ES-I3 (cell line): ENCODE measurements at regions not wholly inside any gene's neighbourhood (a gene's known extent, or its start where the extent isn't known, plus 50 kb on each side); places are given as distances from the start of the nearest gene placed in this dataset.

ENCODE experiments used
- H3K36me3 ChIP-seq: 2 replicates; pipeline ENCODE4 v1.6.1; 2013; ENCODE audit warnings: mild to moderate bottlenecking, low read length, control low read depth, moderate library complexity; ENCODE audit not compliant: insufficient read depth
- H3K4me1 ChIP-seq: 2 replicates; pipeline ENCODE4 v1.6.1; 2013; ENCODE audit warnings: mild to moderate bottlenecking, control low read depth, low read length; ENCODE audit not compliant: insufficient read depth
- H3K9ac ChIP-seq: 2 replicates; pipeline ENCODE4 v1.6.1; 2013; ENCODE audit warnings: low read depth, mild to moderate bottlenecking, low read length, moderate library complexity
- H3K9me3 ChIP-seq: 2 replicates; pipeline ENCODE4 v1.6.1; 2013; ENCODE audit warnings: mild to moderate bottlenecking, low read length, moderate library complexity; ENCODE audit not compliant: control insufficient read depth, insufficient read depth

GRCh38 chr18:40094441-40094840 is 1860.6 kb upstream of the PIK3C3 start:
- peaks cover 14% of the 10 kb centered on the region; the same call in 1 of the 2 replicates for H3K4me1 ChIP-seq
- H3K36me3 ChIP-seq, result no peaks in the 10 kb centered on the region
- no peak overlapping the region for H3K9ac ChIP-seq
- no peaks in the 10 kb centered on the region for H3K9me3 ChIP-seq

- Histone ChIP-seq H3K4me1 (no peaks in the 10 kb centered on the region), H3K36me3 (no peaks in the 10 kb centered on the region)
These were observed 1866.9 kb upstream of the PIK3C3 start for GRCh38 chr18:40088130-40088529.

GRCh38 chr18:40079786-40080185 is 1875.2 kb upstream of the PIK3C3 start:
- Histone ChIP-seq H3K9me3 (no peaks in the 10 kb centered on the region), H3K9ac (no peak overlapping the region), H3K4me1 (no peaks in the 10 kb centered on the region), H3K36me3 (no peaks in the 10 kb centered on the region)

More at GRCh38 chr18:40088130-40088529, 1866.9 kb upstream of the PIK3C3 start:
- Histone ChIP-seq H3K9me3 (no peaks in the 10 kb centered on the region), H3K9ac (no peak overlapping the region)

GRCh38 chr18:40075616-40076015 is 1879.4 kb upstream of the PIK3C3 start:
- no peaks in the 10 kb centered on the region for H3K9me3 ChIP-seq
- no peaks in the 10 kb centered on the region for H3K4me1 ChIP-seq
- no peaks in the 10 kb centered on the region for H3K36me3 ChIP-seq
- H3K9ac ChIP-seq, result no peak overlapping the region

DNA sequence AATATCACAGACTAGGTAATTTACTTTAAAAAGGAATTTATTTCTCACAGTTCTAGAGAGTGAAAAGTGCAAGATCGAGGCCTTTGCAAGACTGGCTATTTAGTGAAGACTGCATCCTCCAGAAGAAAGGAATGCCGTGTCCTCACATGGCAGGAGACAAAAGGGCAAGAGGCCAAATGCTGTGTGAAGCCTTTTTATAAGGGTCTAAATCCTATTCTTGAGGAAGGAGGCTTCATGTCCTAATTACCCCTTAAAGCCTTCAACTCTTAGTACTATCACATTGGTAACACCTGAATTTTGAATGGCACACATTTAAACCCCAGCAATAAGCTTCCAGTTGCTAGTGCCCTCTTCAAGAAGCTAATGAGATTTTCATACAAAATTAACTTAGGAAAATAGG is 1882.3 kb upstream of the PIK3C3 start:
- Histone ChIP-seq H3K9ac (no peak overlapping the region), H3K36me3 (no peaks in the 10 kb centered on the region), H3K9me3 (no peaks in the 10 kb centered on the region)

DNA sequence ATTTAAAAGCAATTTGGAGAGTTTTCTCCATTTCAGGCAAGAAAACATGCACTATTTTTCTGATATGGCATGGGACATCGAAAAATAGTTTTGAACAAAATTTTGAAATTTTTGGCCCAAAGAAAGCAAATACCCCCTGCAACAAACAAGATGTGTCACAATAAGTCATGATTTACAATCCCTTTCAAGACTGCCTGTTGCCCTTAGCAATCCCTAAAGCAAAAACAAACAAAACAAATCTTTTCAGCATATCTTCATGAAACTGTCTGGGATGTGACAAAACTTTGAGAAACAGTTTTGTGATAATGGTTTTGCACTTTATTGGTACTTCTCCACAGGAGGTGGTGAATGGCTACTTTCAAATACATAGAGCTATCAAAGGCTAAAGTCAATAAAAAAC is 1888.7 kb upstream of the PIK3C3 start:
- Histone ChIP-seq H3K9ac (no peak overlapping the region), H3K9me3 (no peaks in the 10 kb centered on the region), H3K36me3 (no peaks in the 10 kb centered on the region), H3K4me1 (no peaks in the 10 kb centered on the region)

More for the DNA sequence above, 1882.3 kb upstream of the PIK3C3 start:
- no peaks in the 10 kb centered on the region for H3K4me1 ChIP-seq

GRCh38 chr18:40063488-40063887 is 1891.5 kb upstream of the PIK3C3 start:
- Histone ChIP-seq H3K36me3 (no peaks in the 10 kb centered on the region), H3K4me1 (no peaks in the 10 kb centered on the region), H3K9me3 (no peaks in the 10 kb centered on the region), H3K9ac (no peak overlapping the region)

- Histone ChIP-seq H3K9me3 (no peaks in the 10 kb centered on the region; the same call in 1 of the 2 replicates), H3K4me1 (no peaks in the 10 kb centered on the region), H3K36me3 (no peaks in the 10 kb centered on the region), H3K9ac (no peak overlapping the region)
These were observed 1893.9 kb upstream of the PIK3C3 start for GRCh38 chr18:40061086-40061485.

- no peaks in the 10 kb centered on the region; the same call in 1 of the 2 replicates for H3K9me3 ChIP-seq
- no peaks in the 10 kb centered on the region for H3K4me1 ChIP-seq
- no peaks in the 10 kb centered on the region for H3K36me3 ChIP-seq
- H3K9ac ChIP-seq, result no peak overlapping the region
These were observed 1894.5 kb upstream of the PIK3C3 start for GRCh38 chr18:40060562-40060961.

- no peaks in the 10 kb centered on the region; the same call in 1 of the 2 replicates for H3K9me3 ChIP-seq
- no peaks in the 10 kb centered on the region for H3K36me3 ChIP-seq
- no peak overlapping the region for H3K9ac ChIP-seq
- H3K4me1 ChIP-seq, result no peaks in the 10 kb centered on the region
These were observed 1896.0 kb upstream of the PIK3C3 start for GRCh38 chr18:40058811-40059570.

GRCh38 chr18:40056079-40056692 is 1898.8 kb upstream of the PIK3C3 start:
- Histone ChIP-seq H3K9ac (no peak overlapping the region), H3K9me3 (no peaks in the 10 kb centered on the region; the same call in 1 of the 2 replicates), H3K4me1 (no peaks in the 10 kb centered on the region), H3K36me3 (no peaks in the 10 kb centered on the region)

- Histone ChIP-seq H3K4me1 (no peaks in the 10 kb centered on the region), H3K36me3 (no peaks in the 10 kb centered on the region), H3K9me3 (no peaks in the 10 kb centered on the region; the same call in 1 of the 2 replicates), H3K9ac (no peak overlapping the region)
These were observed 1899.8 kb upstream of the PIK3C3 start for GRCh38 chr18:40055262-40055661.

- H3K4me1 ChIP-seq, result no peaks in the 10 kb centered on the region
- no peaks in the 10 kb centered on the region for H3K36me3 ChIP-seq
- no peaks in the 10 kb centered on the region for H3K9me3 ChIP-seq
- H3K9ac ChIP-seq, result no peak overlapping the region
These were observed 1905.3 kb upstream of the PIK3C3 start for GRCh38 chr18:40049716-40050115.

DNA sequence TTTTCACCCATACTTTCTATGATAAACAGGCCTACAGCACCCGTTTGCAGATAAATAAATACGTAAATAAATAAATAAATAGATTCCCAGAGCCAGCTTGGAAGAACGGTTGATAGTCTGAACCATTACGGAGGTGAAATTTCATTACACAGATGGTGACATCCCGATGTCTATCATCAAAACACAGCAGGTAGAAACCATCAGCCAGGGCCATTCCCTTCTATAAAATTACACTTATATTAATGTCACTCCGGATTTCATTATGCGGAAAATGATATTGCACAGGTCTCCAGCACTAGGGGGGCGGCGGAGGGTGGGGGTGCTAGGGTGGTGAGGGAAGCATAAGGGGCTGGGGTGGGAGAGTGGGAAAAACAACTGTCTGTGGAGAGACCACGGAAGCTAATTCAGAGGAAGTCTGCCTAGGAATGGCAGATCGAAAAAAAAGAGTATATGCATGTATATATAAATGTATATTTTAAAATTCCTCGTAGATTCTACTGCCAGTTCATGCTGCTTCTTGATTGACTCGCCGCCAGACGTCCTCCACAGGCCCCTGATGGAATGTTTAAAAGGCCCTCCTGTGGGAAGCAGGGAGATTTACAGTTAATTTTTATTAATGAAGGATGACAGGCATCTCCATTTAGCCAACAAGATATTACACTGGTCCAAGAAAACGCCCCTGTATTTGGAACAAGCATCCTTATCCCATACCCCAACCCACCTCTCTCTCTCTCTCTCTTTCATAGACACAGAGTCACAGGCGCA is 1906.0 kb upstream of the PIK3C3 start:
- Histone ChIP-seq H3K9ac (no peak overlapping the region), H3K36me3 (no peaks in the 10 kb centered on the region), H3K4me1 (no peaks in the 10 kb centered on the region), H3K9me3 (no peaks in the 10 kb centered on the region)
